VCaP (cell line): ENCODE measurements at regions not wholly inside any gene's neighbourhood (a gene's known extent, or its start where the extent isn't known, plus 50 kb on each side); places are given as distances from the start of the nearest gene placed in this dataset.

ENCODE experiments used
- H3K27ac ChIP-seq: fragments of 450-650 bp; 2 replicates; pipeline ENCODE4 v1.5.1; 2017
- TF ChIP-seq, protein P1 (sequence below): fragments of 450-650 bp; conservative IDR thresholded peaks from 2 replicates; pipeline ENCODE4 v1.5.1; 2017; ENCODE audit warnings: mild to moderate bottlenecking, moderate library complexity

DNA sequence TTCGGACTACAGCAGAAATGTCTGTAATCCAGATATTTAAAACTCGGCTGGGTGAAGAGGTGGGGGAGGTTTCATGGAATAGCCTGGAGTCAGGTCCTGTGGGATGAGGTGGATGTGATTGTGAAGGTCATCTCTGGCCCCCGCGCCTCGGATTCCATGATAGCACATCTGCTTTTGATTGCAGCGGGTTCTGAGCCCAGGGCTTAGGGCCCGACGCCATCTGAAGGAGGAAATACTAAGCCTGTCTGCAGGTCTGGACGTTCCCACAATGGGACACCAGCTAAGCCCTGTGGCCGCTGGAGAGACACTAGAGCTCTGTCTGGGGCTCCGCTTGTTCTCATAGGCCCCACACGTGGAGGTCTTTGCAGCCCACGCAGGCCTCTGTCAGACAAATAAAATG lies 328.7 kb downstream of the CXCL12 start:
- H3K27ac ChIP-seq = no peak overlapping the region
- TF ChIP-seq, protein P1, sequence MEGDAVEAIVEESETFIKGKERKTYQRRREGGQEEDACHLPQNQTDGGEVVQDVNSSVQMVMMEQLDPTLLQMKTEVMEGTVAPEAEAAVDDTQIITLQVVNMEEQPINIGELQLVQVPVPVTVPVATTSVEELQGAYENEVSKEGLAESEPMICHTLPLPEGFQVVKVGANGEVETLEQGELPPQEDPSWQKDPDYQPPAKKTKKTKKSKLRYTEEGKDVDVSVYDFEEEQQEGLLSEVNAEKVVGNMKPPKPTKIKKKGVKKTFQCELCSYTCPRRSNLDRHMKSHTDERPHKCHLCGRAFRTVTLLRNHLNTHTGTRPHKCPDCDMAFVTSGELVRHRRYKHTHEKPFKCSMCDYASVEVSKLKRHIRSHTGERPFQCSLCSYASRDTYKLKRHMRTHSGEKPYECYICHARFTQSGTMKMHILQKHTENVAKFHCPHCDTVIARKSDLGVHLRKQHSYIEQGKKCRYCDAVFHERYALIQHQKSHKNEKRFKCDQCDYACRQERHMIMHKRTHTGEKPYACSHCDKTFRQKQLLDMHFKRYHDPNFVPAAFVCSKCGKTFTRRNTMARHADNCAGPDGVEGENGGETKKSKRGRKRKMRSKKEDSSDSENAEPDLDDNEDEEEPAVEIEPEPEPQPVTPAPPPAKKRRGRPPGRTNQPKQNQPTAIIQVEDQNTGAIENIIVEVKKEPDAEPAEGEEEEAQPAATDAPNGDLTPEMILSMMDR = no peak

DNA sequence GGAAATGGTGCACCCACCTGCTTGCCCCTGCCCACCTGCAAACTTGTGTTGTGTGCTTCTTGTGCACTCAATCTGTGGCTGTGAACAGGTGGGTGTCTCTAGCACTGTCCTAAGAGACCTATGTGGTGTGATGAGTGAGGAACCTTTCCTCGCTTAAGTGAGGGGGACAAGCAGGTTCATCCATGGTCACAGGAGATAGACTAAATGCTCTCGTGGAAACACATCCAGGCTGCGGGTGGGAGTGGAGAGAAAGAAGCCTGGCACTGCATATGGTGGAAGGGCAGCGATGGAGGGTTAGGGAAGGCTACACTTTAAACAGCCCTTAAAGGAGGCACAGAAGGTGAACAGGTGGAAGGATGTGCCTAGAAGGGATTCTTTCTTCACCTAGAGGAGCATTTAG lies 330.9 kb downstream of the CXCL12 start:
- TF ChIP-seq, protein P1 = no peak

DNA sequence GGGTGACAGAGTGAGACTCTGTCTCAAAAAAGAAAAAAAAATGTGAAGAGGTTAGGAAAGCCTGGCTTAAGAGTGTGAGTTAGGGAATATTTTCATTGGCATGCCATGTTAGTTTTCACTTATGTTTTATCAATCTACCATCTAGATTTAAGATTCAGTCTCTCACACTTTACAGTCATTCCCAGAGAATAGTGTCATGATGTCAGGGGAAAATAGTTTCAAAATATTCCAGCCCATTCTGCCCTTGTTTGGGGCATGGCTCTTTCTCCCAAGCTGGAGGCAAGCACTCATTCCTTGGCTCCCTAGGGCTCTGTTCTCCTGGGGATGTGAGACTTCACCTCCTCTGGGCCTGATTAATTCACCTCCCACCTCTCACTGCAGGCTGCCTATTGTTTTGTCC lies 331.5 kb downstream of the CXCL12 start:
- no peak overlapping the region for H3K27ac ChIP-seq
- TF ChIP-seq, protein P1 = no peak

More for the DNA sequence above, 330.9 kb downstream of the CXCL12 start:
- H3K27ac ChIP-seq = no peak overlapping the region

DNA sequence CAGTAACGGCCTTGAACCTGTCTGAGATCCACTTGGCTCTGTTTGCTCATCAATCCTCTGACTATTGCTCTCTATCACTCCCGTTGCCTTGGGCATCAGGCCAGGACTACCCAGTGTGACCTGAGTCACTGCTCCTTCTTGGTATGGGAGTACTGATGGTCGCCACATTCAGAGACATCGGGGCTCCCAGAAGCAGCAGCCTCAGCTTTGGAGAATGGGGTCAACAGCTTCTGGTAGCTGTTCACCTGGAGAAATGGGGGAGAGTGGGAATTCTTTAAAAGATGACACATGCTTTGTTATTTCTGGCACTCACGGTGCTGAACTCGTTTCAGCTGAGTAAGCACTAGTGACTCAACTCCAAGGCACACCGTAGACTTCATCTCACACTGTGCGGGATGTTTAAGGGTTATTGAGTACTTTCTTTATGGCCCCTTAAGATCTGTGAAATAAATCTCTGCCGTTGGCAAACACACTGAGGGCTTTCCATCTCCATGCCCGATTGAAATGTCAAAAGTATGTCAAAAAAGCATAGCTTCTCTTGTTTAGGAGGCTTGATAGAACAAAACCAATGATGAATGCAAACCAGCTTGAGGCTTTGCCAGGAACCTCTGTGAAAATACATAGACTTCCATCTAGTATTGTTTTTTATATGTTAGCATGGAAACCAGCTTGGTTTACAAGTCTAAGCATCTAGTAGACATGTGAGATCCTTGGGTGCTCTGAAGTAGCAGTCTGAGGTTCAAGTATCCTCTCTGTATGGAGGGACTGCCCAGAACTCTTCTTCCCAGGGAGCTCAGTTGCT lies 333.1 kb downstream of the CXCL12 start:
- no peak overlapping the region for H3K27ac ChIP-seq
- TF ChIP-seq, protein P1 = no peak

DNA sequence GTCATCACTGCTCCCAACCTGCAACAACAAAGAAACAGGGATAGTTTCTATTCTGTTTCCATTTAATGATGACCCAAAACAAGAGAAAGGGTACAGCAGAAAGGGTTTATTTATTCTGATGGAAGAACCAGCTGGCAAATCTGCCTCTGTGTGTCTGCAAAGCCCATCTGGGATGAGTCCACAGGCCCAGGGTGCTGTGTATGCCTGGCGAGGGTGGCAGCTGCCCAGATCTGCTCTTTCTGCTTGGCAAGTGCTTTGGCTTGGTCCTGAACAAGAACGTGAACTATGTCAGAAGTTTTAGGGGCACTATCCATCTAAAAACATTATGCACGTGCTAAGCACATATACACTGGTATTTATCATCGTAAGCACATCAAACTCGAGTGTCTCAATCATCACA lies 333.8 kb downstream of the CXCL12 start:
- TF ChIP-seq, protein P1 = no peak
- no peak overlapping the region for H3K27ac ChIP-seq

DNA sequence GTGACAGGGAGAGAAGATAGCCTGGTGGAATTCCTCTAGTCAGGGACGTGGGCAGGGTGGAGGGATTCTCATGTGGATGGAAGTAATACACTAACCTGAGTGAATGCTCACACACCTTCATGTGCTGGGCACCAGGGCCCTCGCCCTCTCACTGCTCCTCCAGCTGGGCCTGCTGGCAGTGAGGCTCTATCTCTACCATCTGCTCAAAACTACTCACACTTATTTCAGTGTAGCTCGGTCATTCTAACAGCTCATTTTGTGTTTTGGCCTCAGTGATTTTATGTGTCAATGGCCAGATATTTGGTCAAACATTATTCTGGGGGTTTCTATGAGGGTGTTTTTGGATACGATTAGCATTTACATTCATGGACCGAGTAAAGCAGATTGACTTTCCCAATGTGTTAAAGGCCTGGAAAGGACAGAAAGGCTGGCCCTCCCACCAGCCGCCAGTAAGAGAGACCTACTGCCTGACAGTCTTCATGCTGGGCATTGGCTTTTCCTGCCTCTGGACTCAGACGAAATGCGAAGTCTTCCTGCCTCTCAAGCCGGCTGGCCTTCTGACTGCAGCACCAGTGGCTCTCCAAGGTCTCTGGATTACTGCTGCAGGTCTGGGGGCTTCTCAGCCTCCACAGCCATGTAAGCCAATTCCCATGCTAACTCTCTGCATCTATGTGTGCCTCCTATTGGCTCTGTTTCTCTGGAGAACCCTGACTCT lies 335.4 kb downstream of the CXCL12 start:
- no peak overlapping the region for H3K27ac ChIP-seq
- TF ChIP-seq, protein P1 = no peak

DNA sequence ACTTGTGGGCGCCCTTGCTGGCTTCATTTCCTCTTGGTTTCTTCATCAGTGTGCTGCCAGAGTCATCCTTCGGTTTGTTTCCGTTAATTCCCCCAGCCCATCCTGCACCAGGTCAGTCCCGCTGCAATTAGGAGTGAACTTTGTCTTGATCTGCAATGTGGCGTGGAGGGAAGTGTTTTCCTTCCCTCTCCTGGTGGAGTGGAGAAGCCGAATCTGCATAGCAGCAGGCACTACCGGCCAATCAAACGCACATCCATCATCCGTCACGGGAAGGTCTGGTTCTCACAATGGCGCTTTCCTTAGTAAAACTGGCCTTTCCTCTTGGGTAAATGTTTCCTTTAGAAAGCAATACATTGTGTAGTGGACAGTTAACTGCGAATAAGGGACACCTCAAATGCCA lies 337.5 kb downstream of the CXCL12 start:
- TF ChIP-seq, protein P1 = no peak

More for the DNA sequence above, 337.5 kb downstream of the CXCL12 start:
- no peak overlapping the region for H3K27ac ChIP-seq
